ENCODE measurements at regions not wholly inside any gene's neighbourhood (a gene's known extent, or its start where the extent isn't known, plus 50 kb on each side); places are given as distances from the start of the nearest gene placed in this dataset.
"Not testable (repeated sequence)": the region's sequence is repeated elsewhere in the genome, so short reads cannot be mapped to it uniquely, and the experiment has no call there.

DNA sequence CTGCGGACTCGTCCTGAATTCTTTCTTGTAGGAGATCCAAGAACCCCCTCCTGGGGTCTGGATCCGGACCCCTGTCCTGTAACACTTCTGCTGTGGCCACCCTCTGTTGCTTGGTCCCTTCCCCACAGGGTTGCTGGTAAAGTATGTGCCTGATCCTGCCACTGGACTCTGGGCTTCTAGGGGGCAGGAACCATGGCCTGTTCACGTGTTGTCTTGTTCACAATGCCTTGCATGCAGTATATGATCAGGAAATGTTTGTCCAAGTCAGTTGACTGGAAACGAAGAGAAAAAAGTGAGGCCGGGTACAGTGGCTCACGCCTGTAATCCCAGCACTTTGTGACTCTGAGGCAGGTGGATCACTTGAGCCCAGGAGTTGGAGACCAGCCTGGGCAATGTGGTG, 139.3 kb upstream of the ALDH1B1 start:
- no peak for DNase-seq

DNA sequence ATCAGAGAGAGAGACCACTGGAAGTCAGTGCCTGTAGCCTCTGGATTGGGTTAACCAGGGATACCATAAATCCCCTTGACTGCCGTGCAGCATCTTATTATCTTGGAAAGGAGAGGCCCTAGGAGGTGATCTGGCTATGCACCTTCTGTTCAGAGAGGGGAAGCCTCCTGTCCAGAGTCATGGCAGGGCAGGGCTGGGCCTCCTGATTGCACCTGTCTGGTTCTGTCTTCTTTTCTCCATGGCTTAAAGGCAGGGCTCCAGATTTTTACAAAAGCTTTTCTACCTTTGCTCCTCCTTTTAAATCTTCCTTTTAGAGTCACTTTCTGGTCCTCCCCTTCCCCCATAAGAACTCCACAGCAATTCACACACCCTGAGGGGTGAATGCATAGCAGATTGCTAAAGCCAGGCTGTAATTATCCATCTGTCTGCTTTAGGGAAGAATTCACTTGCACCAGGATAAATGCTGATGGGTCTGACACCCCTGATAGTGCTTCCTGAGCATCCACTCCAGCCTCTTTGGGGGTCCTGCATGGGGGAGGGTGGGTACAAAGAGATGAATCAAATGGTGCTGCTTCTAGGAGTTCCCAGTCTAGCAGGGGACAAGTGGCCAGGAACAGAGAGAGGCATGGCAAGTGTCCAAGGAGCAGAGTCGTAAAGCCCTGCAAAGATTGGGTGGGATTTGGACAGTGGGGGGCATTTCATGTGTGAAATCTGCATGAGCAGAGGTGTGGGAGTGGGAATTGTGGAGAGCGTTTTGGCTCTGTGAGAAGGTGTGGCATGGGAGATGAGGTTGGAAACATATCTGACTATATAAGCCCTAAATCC, 141.3 kb upstream of the ALDH1B1 start:
- DNase-seq, result peak; percentile 70

DNA sequence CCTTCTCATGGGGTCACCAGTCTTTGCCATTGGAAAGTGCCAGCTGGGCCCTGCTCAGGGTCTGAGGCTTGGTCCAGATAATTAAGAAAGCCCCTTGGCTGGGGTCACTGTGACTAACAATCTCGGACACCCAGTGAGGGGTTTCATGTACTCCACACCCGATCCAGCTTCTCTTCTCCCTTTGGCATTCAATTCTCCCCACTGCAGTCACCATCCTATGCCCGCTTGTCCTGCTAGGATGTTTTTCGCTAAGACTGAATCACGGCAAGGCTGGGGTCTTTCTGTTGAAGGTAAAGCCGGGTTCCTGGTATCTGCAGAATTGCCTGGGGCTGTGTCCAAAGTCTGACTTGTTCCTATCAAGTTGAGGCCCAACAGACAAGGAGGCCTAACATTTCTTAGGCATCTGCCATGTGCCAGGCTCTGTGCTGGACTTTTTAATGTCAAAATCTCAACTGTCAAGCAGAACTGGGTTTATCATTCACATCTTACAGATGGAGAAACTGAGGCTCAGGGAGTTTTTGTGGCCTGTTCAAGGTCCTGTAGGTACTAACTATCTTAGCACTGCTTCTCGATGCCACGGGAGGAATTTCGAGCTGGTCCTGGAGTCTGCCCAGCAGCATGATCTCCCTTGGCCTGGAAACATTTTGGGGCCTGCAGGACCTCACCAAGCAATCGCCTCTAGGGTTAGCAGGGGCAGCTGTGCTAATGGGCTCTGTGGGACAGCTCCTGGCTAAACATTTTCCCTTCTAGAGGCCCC, 142.0 kb upstream of the ALDH1B1 start:
- DNase-seq, result no peak

DNA sequence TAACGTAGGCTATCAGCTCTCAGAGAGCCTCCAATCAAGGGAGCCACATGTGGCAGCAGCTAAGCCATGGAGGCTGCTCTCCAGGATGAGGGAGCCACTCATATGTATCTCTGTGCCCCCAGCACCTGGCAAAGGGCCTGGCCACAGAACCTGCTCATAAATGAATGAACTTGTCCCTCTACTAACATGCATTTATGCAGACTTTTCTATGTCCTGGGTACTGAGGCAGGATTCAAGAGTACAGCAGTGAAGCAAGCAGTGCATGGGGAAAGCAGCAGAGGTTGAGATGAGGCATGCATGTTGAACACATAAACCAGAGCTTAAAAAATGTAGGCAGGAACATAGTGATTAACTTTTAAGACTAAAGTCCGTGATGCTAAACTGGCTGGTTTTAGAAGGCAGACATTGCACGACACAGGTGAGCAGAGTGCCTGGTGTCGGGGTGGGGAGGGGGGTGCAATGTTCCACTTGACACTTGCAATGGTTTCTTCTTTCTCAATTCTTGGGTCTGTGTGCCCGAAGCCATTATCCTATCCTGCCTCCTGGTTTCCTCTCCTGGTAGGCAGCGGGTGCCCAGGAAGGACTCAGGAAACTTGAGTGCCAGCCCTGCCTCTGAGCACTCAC, 142.8 kb upstream of the ALDH1B1 start:
- DNase-seq, result no peak

DNA sequence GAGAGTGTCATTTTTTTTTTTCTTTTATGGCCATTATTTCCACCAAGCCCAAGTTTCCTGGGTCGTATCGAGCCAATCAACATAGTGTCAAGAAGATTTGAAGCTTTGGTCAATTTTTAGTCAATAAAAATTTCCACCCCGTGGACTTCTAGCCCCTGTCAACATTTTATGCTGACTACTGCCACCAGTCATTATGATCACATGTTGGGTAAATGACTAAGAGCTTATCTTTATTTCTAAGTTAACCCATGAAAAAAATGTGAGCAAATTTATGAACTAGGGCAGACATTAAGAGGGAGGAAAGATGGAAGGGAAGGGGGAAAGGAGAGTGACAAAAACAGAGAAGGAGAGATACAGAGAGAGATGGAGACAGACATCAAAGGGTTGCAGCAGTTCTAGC, 143.5 kb upstream of the ALDH1B1 start:
- DNase-seq, result no peak

DNA sequence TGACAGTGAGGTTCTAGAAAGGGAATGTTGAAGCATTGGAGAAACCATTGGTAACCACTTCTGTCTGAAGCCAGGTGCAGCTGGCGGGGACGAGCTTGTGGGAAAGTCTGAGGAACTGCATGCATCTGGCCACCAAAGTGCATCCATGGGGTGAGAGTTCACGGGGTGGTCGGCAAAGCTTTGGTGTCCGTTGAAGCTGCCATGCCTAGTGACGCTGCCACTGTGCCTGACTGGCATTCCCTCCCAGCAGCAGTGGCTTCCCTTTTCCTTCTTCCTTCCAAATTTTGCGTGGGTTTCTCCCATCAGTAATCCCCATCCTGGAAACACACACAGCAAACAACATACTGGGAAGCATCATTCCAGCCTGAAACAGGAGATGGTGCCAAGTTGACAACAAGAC, 145.7 kb upstream of the ALDH1B1 start:
- DNase-seq, result no peak

DNA sequence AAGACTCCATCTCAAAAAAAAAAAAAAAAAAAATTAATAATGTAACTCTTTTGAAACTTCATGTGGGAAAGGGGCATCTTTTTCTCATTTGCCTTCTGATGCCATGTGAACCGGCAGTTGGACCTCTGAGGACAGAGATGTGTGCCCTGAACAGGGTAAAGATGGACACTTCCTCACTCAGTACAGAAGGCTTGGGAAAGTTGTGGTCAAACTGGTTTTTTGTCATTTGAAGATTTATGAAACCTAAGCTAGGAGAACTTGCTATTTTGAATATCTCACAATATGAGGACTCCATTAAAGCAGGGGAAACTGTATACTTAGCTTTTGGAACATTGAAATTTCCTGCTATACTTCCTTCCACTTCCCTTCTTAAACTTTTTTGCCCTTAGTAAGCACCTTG, 147.5 kb upstream of the ALDH1B1 start:
- no peak for DNase-seq

DNA sequence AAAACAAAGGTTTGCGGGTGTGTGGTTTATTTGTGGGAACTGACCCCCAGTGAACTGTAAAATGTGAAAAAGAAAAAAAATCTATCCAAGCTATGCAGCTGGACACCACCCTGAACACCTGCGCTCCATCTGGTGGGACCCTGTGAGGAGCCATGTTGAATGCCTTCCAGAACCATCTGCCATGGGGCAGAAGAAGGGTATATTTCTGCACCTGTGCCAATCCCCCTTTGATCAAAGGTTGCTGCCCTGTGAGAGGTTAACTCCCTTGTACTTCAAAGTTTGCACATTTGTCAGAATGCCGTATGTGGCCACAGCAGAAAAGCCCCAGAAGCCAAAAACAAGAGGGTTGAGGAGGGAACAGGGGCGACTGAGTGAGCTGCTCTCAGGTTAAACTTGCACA, 148.5 kb upstream of the ALDH1B1 start:
- peak; percentile 32 for DNase-seq

DNA sequence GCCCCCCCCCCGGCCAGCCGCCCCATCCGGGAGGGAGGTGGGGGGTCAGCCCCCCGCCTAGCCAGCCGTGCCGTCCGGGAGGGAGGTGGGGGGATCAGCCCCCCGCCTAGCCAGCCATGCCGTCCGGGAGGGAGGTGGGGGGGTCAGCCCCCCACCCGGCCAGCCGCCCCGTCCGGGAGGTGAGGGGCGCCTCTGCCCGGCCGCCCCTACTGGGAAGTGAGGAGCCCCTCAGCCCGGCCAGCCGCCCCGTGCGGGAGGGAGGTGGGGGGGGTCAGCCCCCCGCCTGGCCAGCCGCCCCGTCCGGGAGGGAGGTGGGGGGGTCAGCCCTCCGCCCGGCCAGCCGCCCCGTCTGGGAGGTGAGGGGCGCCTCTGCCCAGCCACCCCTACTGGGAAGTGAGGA, 150.4 kb upstream of the ALDH1B1 start:
- not testable (repeated sequence) for DNase-seq

DNA sequence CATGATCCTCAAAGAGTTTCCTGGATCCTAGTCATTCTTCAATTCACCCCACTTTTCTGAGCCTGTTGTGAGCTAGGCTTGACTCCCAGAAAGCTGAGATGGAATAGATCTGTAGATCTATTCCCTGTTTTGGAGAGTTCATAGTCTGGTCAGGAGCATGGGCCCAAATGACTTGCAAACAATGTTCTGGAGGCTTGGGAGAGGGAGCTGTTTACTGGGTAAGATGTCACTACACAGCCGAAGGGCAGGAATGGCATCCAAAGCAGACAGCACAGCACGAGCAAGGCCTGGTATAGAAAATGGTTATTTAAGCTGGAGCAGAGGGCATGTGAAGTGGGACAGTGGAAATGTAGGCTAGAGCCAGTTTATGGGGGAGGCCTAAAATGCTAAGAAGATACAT, 152.5 kb upstream of the ALDH1B1 start:
- DNase-seq, result no peak

DNA sequence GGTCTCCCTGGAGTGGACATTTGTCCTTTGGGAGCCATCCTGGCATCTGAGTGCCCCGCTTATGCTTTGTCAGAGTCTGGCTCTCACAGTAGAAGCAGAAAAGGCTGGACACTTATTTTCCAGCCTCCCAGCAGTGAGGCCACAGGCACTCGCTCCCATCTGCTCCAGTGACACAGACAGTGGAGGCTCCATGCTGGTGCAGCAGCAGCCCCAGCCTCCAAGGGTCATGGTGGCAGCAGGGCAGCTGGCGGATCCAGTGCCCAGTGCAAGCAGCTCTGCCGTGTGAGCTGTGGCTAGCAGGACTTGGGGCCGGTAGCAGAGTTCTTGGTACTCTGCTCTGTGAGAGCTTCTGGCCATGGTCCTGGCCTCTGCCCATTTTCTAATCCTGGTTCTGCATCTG, 157.3 kb upstream of the ALDH1B1 start:
- DNase-seq, result no peak

DNA sequence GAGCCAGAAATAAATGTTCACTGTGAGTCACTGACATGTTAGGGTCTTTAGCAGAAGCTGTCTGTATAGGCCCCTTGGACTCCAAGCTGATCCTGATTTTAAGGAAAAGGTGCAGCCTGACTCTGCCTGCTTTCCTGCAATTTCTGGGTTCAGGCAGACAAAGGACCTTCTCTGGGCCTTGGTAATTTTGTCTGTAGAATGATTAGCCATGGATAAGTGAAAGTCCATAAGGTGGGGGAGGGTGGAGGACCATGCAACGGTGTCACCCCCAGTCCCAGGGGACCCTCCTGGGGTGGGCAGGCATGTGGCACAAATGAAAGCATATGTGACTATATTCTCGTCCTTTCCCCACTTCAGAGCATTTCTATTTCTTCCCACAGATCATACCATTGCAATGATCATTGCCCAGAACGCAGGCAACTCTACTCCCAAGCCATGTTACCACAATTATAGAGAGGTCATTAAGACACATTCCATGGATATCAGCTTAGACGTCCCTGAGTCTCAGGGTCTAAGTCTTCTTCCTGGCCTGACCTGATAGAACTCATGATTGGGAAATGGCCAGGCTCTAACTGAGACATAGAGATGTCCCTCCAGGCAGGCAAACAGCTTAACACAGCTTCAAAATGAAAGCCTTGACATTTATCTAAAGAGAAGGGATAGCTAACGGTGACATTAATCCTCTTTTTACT, 157.9 kb upstream of the ALDH1B1 start:
- DNase-seq, result no peak

DNA sequence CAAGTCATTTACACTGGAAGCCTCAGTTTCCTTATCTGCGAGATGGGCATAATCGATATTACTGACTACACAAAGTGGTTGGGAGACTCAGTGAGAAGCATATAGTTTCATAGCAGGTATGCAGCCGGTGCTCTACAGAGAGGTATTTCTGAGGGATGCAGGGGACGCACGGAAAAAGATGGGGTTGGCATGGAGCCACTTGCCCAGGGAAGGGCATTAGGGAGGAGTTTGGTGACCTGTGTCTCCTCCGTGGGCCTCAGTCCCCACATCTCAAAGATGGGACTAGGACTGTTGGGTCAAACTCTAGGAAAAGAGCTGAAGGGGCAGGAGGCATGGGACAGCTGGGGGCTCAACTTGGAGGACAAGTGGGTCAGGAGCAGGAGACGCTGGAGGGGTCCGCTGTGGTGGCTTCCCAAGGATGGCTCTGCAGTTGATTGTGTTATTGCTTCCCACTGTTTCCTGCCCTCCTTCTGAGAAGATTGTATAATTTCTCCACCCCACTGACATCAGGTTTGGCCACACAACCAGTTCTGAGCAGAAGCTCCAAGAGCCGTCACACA, 158.6 kb upstream of the ALDH1B1 start:
- DNase-seq, result no peak

DNA sequence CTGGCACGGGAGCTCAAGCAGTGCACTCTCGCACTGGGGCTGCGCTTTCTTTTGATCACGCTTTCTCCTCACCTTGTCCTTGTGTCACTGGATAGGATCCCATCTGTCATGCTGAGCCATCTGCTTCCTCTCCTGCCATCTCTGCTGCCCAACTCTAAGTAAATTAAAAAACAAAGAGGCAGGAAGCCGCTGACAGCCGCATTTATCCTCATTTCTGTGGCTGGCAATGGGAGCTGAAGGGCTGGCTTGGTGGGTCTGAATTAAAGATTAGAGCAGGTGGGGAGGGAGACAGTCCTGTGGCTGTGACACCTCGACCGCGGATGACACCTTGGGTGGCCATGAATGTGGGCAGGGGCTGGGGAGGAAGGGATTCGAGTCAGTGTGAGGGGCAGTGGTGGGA, 159.2 kb upstream of the ALDH1B1 start:
- peak; percentile 57 for DNase-seq

DNA sequence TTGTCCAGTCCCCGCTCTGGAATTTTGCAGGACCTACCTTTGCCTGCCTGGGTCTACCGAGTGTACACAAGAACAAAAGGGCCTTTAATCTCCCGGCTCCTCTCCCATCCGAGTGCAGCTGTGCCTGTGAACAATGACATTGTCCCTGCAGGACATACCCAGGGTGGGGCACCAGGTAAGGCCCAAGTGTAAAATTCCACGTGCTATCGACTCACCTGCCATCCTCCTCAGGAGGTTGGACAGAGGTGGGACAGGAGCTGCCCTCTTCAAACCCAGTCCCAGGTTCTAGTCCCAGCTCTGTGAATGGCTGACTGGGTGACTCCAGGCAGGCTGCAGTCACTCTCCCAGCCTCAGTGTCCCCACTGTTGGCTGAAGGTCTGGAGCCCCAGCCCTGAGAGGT, 159.6 kb upstream of the ALDH1B1 start:
- DNase-seq, result no peak

DNA sequence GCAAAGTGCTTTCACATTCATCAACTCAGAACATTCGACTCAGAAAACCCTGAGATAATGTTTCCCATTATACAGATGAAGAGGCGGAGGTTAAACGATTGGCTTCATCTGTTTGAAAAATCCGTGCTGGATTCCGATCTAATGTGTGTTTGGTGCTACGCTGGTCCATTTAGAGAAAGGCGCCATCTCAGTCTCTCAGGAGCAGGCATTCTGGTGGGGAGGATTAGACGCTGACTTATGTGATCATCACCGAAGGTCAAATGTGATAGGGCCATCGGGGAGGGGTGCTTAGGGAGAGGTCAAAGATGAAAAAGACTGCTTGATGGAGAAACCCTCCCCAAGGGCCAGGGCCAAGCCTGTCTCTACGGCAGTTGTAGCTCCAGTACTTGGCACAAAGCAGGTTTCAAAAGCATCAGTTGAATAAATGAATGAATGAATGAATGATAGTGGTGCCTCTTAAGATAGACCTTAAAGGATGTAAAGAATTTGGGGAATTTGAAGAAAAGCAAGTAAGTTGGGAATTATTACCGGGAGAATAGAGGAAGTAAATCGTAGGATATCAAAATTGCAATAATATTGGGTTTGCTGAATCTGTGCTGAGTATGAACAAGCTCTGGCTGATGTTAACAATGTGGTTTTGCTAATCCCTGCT, 160.6 kb upstream of the SHB start:
- no peak for DNase-seq

DNA sequence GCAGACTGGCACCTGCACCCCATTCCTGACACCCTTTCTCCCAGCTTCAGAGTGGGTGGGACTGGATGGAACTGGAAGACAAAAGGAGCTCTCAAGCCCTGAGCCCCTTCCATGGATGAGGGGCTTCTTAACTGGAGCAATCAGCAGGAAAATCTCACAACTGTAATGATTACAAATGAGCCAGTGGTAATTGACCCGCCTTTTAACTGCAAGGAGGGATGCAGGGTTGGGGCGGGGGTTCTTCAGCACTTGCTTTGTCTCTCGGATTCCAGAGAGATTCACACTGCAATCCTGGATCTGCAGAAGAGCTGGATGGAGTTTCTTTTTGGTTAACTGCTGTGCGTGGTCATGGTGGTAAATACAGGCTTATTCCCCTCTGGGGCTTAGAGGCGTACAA, 160.1 kb upstream of the SHB start:
- no peak for DNase-seq

DNA sequence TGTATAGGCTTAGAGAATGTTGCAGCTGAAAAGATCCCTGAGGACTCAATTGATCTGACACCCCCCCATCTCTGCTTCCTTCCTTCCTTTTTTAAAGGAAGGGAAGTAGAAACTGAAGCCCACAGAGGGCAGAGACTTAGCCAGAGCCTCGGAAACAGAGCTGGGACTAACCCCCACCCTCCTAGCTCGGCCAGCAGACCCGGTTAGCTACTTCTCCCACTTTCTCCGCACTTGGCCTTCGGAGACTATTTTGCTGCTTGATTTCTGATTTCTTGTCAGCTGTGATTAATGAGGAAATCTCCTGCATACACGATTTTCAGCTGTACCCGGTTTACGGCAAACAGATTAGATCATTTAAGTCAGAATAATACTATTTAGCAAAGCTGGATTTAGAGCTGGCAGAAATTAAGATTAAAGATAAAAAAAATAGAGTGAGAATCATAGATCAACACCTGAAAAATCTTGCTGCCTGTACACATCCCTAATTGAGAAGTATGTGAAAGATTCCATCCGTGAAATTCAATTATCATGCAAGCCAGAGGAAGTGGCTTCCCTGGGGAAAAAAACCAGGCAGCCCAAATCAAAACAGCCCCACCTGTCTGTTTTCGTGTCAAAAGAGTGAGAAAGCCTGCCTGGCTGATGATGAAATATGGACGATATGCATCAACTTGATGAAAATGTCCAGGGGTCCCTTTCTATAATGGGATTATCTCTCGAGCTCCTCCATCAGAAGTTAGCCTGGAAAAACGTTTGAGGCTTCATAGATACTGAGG, 159.5 kb upstream of the SHB start:
- no peak for DNase-seq

DNA sequence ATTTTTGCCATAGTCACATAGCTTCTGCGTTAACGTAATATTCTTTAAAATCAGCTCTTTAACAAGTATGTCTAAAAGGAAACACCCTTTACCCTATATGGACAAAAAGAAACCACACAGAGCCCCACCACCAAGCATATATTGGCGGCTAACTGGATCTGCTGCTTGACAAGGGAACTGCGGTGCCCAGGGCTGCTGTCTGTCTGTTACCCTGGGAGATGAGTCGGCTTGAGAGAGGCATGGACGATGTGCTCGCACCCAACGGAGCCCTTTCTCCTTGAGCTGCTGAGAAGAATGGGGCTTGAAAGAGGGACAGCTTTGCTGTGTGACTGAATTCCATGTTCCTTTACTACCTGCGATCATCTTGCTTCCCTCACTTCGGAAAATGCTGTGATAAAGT, 158.6 kb upstream of the SHB start:
- no peak for DNase-seq

DNA sequence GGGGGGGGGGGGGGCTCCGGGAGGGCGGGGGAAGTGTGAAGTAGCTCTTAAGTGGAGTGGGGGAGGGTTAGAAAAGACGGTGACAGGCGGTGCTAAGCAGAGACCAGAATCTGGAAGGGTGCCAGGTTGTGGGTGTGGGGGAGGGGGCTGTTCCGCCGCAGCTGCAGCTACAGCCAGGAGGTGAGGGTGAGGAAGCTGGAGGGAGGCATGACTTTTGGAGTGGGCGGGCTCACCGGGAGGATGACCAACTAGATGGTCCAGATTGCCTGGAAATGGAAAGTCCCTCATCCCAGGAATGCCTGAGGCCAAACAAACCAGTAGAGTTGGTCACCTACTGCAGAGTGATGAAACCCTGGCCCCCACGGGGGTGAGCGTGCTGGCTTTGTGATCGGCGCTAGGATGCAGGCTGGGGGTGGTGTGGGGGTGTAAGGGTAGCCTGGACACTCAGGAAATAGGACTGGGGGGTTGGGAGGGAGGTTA, 158.1 kb upstream of the SHB start:
- DNase-seq, result peak; percentile 82

DNA sequence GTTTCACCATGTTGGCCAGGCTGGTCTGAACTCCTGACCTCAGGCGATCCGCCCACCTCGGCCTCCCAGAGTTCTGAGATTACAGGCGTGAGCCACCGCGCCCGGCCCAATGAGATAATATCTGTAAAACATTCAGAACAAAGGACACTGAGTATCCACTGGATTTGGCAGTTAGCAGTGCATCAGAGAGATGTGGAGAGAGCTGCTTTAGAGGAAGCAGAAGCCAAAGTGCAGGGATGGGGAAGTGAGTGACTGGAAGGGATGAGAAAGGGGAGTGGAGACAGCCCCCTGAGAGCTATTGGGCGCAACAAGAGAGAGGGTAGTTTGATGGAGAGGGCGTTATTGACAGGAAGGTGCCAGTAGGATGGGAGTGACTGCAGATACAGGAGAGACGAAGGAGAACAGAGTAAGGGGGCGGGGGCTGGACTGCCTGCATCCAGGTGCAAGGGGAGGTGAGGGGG, 157.5 kb upstream of the SHB start:
- no peak for DNase-seq

DNA sequence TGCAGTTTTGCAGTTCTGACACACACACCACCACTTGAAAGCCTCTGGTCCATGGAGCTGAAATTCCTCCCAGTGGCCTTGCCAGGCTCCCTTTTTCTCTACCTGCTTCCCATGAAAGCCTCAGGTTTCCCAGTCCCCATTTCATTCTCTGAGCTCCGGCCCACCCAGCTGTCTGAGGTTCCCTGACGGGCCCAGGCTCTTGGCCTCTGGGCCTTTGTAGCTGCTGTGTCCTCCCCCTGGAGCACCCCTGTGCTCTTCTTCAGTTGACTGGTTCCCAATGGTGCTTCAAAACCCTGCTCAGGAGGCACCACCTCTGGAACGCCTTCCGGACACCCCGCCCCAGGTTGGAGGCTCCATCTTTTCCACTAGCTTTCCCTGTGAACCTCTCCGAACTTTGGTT, 155.9 kb upstream of the SHB start:
- DNase-seq, result no peak

All from NCI-H524 treated with DMSO at 0.1 percent for 48 hours (cell line).